ENCODE measurements at regions not wholly inside any gene's neighbourhood (a gene's known extent, or its start where the extent isn't known, plus 50 kb on each side); places are given as distances from the start of the nearest gene placed in this dataset.

GRCh38 chr13:109366525-109366924 lies 419.9 kb downstream of the IRS2 start:
- no peak overlapping the region for H3K4me2 ChIP-seq
- no peak overlapping the region for H3K9ac ChIP-seq
- H2AFZ ChIP-seq (ENCODE audit: low read depth) = no peak overlapping the region
- H3K27me3 ChIP-seq (ENCODE audit: insufficient read depth, low read depth) = no peaks in the 10 kb centered on the region
- H4K20me1 ChIP-seq (ENCODE audit: insufficient read depth) = no peaks in the 10 kb centered on the region
- no peaks in the 10 kb centered on the region for H3K79me2 ChIP-seq (ENCODE audit: insufficient read depth, low read depth)
- no peak overlapping the region for H3K27ac ChIP-seq
- no peak for TF ChIP-seq CTCF (conservative IDR thresholded peaks at IDR 0.05; ENCODE audit: low read depth, low read length)
- H3K36me3 ChIP-seq (ENCODE audit: insufficient read depth) = no peaks in the 10 kb centered on the region
- no peaks in the 10 kb centered on the region for H3K4me1 ChIP-seq (ENCODE audit: low read depth, poor library complexity, severe bottlenecking)
- H3K4me3 ChIP-seq (IDR thresholded peaks at IDR 0.05; ENCODE audit: insufficient read depth, low read depth, low read length) = no peak overlapping the region

GRCh38 chr13:109363431-109363830 lies 423.0 kb downstream of the IRS2 start:
- Histone ChIP-seq H2AFZ (ENCODE audit: low read depth) (no peak overlapping the region), H3K79me2 (ENCODE audit: insufficient read depth, low read depth) (no peaks in the 10 kb centered on the region), H3K4me1 (ENCODE audit: low read depth, poor library complexity, severe bottlenecking) (no peaks in the 10 kb centered on the region), H3K4me2 (no peak overlapping the region), H3K36me3 (ENCODE audit: insufficient read depth) (no peaks in the 10 kb centered on the region), H3K27ac (no peak overlapping the region), H4K20me1 (ENCODE audit: insufficient read depth) (no peaks in the 10 kb centered on the region), H3K4me3 (IDR thresholded peaks at IDR 0.05; ENCODE audit: insufficient read depth, low read depth, low read length) (no peak overlapping the region), H3K27me3 (ENCODE audit: insufficient read depth, low read depth) (no peaks in the 10 kb centered on the region), H3K9ac (no peak overlapping the region)
- no peak for TF ChIP-seq CTCF (conservative IDR thresholded peaks at IDR 0.05; ENCODE audit: low read depth, low read length)

- Histone ChIP-seq H3K9ac (no peak overlapping the region), H3K4me1 (ENCODE audit: low read depth, poor library complexity, severe bottlenecking) (no peaks in the 10 kb centered on the region), H4K20me1 (ENCODE audit: insufficient read depth) (no peaks in the 10 kb centered on the region), H3K36me3 (ENCODE audit: insufficient read depth) (no peaks in the 10 kb centered on the region), H3K27ac (no peak overlapping the region), H3K27me3 (ENCODE audit: insufficient read depth, low read depth) (no peaks in the 10 kb centered on the region), H2AFZ (ENCODE audit: low read depth) (no peak overlapping the region), H3K4me3 (IDR thresholded peaks at IDR 0.05; ENCODE audit: insufficient read depth, low read depth, low read length) (no peak overlapping the region), H3K4me2 (no peak overlapping the region), H3K79me2 (ENCODE audit: insufficient read depth, low read depth) (no peaks in the 10 kb centered on the region)
- TF ChIP-seq CTCF (conservative IDR thresholded peaks at IDR 0.05; ENCODE audit: low read depth, low read length) = no peak
Measured at GRCh38 chr13:109362616-109363015, 423.8 kb downstream of the IRS2 start.

GRCh38 chr13:109361562-109362289 lies 424.7 kb downstream of the IRS2 start:
- no peaks in the 10 kb centered on the region for H3K36me3 ChIP-seq (ENCODE audit: insufficient read depth)
- no peak overlapping the region for H2AFZ ChIP-seq (ENCODE audit: low read depth)
- no peak overlapping the region for H3K9ac ChIP-seq
- H3K4me3 ChIP-seq (IDR thresholded peaks at IDR 0.05; ENCODE audit: insufficient read depth, low read depth, low read length) = no peak overlapping the region
- H3K27me3 ChIP-seq (ENCODE audit: insufficient read depth, low read depth) = no peaks in the 10 kb centered on the region
- no peak overlapping the region for H3K4me2 ChIP-seq
- no peak for TF ChIP-seq CTCF (conservative IDR thresholded peaks at IDR 0.05; ENCODE audit: low read depth, low read length)
- H3K27ac ChIP-seq = no peak overlapping the region
- H3K79me2 ChIP-seq (ENCODE audit: insufficient read depth, low read depth) = no peaks in the 10 kb centered on the region
- H3K4me1 ChIP-seq (ENCODE audit: low read depth, poor library complexity, severe bottlenecking) = no peaks in the 10 kb centered on the region
- H4K20me1 ChIP-seq (ENCODE audit: insufficient read depth) = no peaks in the 10 kb centered on the region
